Stimulated activated CD4-positive, alpha-beta T cell treated with anti-CD3 and anti-CD28 coated beads, Interleukin-1b, Interleukin-23, amount 100 ng/mL, for 48 hours (primary cell): ENCODE measurements at regions not wholly inside any gene's neighbourhood (a gene's known extent, or its start where the extent isn't known, plus 50 kb on each side); places are given as distances from the start of the nearest gene placed in this dataset.
"Not testable (repeated sequence)": the region's sequence is repeated elsewhere in the genome, so short reads cannot be mapped to it uniquely, and the experiment has no call there.

Experiments
- DNase-seq: peaks from one replicate; pipeline ENCODE4 v3.0.0-alpha.2; 2020

GRCh38 chr7:10325395-10325794, 648.3 kb upstream of the PHF14 start:
- no peak for DNase-seq

DNA sequence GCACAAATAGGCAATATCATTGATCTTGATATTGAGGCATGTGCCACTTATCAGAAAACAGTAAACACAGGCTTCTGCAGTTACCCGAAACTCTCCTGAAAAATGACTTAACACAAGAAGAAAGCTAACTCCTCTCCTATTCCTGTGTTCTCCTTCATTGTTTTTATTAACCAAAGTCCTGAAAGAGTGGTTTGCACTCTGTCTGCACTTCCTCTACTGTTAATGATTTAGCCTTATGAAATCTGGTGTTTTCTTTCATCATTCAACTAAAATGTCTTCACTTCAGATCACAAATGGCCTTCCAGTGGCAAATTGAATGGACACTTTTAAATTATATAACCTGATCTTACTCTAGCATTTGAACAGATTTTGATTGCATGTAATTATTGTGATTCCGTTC, 630.6 kb upstream of the PHF14 start:
- no peak for DNase-seq

DNA sequence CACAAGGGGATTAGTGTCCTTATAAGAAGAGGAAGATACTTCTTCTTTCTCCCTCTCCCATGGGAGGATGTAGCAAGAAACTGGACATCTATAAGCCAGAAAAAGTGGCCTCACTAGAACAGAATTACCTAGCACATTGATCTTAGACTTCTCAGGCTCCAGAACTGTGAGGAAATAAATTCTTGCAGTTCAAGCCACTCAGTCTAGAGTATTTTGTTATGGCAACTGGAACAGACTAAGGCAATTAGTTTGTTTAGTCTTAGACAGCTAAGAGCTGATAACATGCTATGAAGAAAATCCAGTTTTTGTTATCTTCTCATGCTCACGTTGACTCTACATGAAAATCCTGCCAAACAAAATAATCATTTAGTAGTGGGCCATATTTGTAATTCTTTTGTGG, 627.6 kb upstream of the PHF14 start:
- DNase-seq: no peak

GRCh38 chr7:10355816-10356215, 617.9 kb upstream of the PHF14 start:
- no peak for DNase-seq

DNA sequence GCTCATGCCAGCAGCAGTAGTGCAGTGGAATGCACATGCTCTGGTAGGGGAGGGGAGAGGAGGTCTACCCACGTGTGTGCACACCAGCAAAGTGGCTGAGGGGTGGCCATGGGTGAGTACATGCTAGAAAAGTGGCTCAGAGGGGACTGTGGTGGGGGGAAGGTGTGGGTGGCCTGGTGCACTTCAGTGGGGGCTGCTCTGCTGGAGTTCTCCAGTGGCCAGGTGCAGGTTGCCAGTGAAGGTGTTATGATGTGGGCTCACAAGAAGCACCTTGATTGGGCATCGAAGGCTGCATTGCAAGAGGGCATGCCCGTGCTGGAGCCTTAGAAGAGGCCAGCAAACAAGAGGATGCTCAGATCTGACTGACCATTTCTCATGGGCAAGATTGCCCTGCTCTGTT, 613.6 kb upstream of the PHF14 start:
- DNase-seq: no peak

GRCh38 chr7:10401793-10402192, 571.9 kb upstream of the PHF14 start:
- DNase-seq: no peak

- no peak for DNase-seq
Measured at GRCh38 chr7:10412422-10413019, 561.2 kb upstream of the PHF14 start.

GRCh38 chr7:10418985-10419384, 554.7 kb upstream of the PHF14 start:
- DNase-seq: no peak

DNA sequence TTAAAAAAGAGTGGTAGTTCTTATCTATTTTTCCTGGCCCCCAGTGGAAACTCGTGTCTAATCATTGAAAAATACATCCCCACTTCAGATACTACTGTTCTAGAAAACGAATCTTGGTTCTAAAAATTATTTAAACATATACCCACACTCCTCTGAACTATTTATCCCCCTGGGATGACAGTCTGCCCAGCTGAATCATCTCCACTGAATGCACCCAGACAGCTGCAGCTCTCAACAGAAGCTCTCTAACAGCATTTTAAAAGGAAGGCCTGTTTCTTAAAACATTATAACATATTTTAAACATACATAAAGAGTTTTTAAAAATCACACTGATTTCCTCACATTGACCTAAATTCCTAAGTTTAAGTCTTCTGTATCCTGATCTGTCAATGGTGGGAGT, 544.6 kb upstream of the PHF14 start:
- DNase-seq: no peak

- no peak for DNase-seq
Measured at GRCh38 chr7:10429511-10429910, 544.2 kb upstream of the PHF14 start.

DNA sequence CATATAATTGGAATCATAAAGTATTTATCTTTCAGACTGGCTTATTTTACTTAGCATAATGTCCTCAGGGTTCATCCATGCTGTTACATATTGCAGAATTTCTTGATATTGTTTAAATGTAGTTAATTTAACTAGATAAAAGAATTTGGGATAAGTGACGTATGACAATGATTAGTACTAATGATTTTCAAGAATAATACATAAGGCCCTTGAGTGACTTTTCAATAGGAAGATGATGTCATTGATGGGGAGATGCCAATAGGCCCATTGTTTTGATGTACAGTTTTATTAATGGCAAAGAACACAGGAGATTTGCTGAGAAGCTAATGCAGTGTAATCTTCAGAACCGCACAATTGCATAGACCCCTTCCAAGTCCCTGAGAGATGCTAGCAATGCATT, 537.4 kb upstream of the PHF14 start:
- DNase-seq: no peak

GRCh38 chr7:10439027-10439426, 534.6 kb upstream of the PHF14 start:
- no peak for DNase-seq

GRCh38 chr7:10455936-10456335, 517.7 kb upstream of the PHF14 start:
- DNase-seq: no peak

DNA sequence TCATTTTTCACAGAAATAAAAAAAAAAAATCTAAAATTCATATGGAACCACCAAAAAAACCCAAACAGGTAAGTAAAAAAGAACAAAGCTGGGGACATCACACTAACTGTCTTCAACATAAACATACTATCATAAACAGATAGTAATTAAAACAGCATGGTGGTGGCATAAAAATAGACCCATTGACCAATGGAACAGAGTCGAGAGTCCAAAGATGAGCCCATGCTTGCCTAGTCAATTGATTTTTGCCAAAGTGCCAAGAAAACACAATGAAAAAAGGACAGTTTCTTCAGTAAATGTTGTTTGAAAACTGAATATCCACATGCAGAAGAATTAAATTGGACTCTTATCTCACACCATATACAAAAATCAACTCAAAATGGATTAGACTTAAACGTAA, 513.2 kb upstream of the PHF14 start:
- DNase-seq: no peak

DNA sequence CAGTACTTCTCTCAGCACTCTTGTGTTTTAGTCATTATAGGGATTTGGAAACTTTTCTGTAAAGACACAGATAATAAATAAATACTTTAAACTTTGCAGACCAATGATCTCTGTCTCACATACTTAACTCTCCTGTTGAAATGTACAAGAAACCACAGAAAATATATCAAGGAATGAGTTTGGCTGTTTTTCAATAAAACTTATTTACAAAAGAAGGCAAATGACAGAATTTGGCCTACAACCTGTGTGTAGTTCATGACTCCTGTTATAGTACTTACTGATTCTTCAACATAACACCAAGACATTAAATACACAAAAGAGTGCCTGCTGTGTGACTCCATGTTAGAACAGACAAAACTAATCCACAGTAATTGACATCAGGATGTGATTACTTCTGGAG, 510.0 kb upstream of the PHF14 start:
- no peak for DNase-seq

- not testable (repeated sequence) for DNase-seq
Measured at GRCh38 chr7:10465536-10465935, 508.1 kb upstream of the PHF14 start.

- no peak for DNase-seq
Measured at GRCh38 chr7:10468908-10469307, 504.8 kb upstream of the PHF14 start.

DNA sequence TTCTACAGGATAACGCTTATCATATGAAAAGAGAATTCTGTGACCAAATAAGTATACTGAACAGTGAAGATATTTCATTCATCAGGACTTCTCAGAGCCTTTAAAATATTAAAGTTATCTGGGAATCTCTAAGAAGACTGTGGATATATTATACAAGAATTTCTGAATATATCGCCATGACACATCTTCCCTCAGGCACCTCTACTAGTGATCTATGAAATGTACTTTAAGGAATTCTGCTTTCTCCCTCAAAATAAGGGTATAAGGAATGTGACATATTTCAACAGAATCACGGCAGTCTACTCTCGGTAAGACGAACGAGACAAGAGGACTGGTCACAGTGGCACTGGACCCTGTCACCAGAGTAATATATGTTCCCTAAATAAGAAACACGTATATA, 504.2 kb upstream of the PHF14 start:
- DNase-seq: no peak

DNA sequence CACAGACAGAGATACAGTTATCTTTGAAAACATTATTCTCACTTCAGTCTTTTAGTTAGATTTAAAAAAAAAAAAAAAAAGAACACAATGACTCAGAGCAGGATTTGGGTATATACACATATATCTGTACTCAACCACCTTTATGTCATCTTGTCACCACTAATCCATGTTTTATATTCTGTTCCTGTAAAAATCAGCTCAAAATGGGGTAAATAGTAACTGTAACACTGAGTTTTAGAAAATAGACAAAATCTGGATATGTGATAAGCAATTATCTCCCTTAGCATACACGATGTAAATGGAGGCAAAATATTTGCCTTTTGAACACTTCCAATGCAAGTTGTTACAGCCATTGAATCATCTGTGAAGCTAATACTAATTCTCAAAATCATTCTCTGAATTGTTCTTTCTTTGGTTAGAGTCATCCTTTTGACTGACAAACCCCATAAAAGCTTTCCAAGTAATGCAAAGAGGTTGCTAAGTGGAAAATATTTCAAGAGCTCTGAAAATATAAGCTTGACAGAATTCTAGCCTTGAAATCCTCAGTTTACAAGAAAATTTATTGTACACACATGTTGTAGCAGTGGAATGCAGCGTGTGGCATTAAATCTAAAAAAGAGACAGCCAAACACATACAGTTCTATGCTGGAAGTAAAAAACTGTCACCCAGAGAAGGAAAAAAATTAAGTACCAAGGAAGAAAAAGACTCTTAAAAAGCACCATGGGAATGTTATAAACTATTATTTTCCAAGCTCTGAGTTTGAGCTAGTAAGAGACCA, 502.2 kb upstream of the PHF14 start:
- no peak for DNase-seq

DNA sequence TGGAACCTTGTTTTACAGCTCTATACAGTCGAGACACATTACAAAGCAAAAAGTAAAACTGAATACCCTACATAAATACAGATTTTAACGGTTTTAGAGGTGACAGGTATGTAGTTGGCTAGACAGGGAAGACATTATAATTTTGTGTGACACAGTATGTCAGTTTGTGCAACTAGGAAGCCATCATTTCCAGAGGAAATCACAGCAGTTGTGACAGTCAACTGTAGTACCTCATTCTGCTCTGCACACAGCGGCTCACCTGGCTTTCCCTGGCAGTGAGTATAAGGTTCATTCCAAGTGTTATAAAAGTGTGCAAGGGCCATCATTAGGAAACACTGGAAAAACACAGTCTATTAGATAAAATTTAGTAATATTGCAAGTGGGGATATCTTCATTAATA, 501.6 kb upstream of the PHF14 start:
- no peak for DNase-seq

DNA sequence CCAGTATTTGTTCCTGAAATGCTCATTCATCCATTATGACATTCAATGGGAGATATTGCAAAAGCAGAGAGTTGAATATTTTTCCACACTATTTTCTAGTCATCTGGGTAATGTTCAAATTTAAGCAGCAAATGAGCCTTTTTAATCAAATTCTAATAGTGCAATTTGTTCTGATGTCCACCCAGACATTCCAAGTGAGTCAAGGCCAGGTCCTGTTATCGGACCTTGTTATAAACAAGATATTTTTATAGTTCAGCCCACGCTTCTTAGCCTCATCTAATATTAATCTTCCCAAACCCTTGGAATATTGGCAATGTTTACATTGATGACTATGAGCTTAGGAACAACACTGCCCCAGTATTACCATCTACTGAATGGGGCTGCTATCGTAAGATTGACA, 500.1 kb upstream of the PHF14 start:
- DNase-seq: no peak

DNA sequence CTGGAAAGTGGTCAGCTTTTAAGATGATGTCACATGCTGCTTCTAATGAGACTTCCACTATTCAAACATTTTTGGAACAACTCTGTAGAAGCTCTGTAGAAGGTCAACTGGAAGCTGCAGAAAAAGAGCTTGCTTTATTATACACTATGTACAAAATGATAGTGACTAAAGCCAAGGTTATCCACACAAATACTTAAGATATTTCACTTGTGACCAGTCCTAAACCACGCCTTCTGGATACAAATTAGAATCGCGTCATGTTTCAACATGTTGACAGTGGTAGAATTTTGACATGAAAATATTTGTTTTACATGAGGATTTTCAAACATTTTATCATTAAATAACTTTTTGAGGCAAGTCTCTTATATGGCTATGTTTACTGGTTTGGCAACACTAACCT, 499.6 kb upstream of the PHF14 start:
- DNase-seq: no peak

GRCh38 chr7:10475940-10476641, 497.6 kb upstream of the PHF14 start:
- DNase-seq: no peak

DNA sequence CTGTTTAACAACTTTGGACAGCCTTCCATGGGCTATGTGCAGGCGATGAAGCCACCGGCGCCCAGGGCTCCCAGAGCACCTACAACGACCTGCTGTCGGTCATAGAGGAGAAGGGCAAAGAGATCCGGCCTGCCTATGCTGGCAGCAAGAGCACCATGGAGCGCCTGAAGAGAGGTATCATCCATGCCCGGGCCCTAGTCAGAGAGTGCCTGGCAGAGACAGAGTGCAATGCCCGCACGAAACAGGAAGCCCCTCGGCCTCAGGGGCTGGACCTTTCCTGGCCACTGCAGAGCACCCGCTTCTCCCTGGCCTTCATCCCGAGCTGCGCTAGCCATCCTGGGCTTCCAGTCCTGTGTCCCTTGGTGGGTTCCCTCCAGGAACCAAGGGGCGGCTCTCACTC, 497.0 kb upstream of the PHF14 start:
- DNase-seq: no peak
